Putamen (tissue), 1 donor: ENCODE measurements at regions not wholly inside any gene's neighbourhood (a gene's known extent, or its start where the extent isn't known, plus 50 kb on each side); places are given as distances from the start of the nearest gene placed in this dataset.
A peak's percentile ranks its signal among the peaks of the same experiment; 100 is the strongest.

ENCODE experiments used
- DNase-seq: peaks from one replicate; pipeline ENCODE4 v3.0.0-alpha.2; 2016; ENCODE audit warnings: low spot score

GRCh38 chr15:72965671-72966070 lies 86.6 kb upstream of the NEO1 start:
- DNase-seq = no peak

- no peak for DNase-seq
These were observed 87.7 kb upstream of the NEO1 start for GRCh38 chr15:72964542-72964941.

GRCh38 chr15:72964135-72964534 lies 88.1 kb upstream of the NEO1 start:
- no peak for DNase-seq

- no peak for DNase-seq
These were observed 90.1 kb upstream of the NEO1 start for GRCh38 chr15:72962054-72962702.

- no peak for DNase-seq
These were observed 90.9 kb upstream of the NEO1 start for GRCh38 chr15:72961346-72961745.

- no peak for DNase-seq
These were observed 93.6 kb upstream of the NEO1 start for GRCh38 chr15:72958634-72959033.

GRCh38 chr15:72953306-72953705 lies 99.0 kb upstream of the NEO1 start:
- DNase-seq = no peak

- DNase-seq = no peak
These were observed 100.1 kb upstream of the NEO1 start for GRCh38 chr15:72952151-72952550.

- no peak for DNase-seq
These were observed 103.6 kb upstream of the NEO1 start for GRCh38 chr15:72948662-72949061.

- no peak for DNase-seq
These were observed 104.6 kb upstream of the NEO1 start for GRCh38 chr15:72947709-72948108.

GRCh38 chr15:72944565-72944964 lies 107.7 kb upstream of the NEO1 start:
- no peak for DNase-seq

- no peak for DNase-seq
These were observed 112.0 kb upstream of the NEO1 start for GRCh38 chr15:72940229-72940622.

GRCh38 chr15:72939514-72940228 lies 112.6 kb upstream of the NEO1 start:
- DNase-seq = peak; percentile 1

- DNase-seq = no peak
These were observed 115.3 kb upstream of the NEO1 start for GRCh38 chr15:72936691-72937679.

- DNase-seq = no peak
These were observed 116.0 kb upstream of the NEO1 start for GRCh38 chr15:72936237-72936636.

- no peak for DNase-seq
These were observed 116.7 kb upstream of the NEO1 start for GRCh38 chr15:72935521-72935920.

- no peak for DNase-seq
These were observed 117.3 kb upstream of the NEO1 start for GRCh38 chr15:72934921-72935320.

- no peak for DNase-seq
These were observed 118.3 kb upstream of the NEO1 start for GRCh38 chr15:72933976-72934375.

- DNase-seq = no peak
These were observed 119.8 kb upstream of the NEO1 start for GRCh38 chr15:72932472-72932871.

GRCh38 chr15:72927451-72927850 lies 124.8 kb upstream of the NEO1 start:
- DNase-seq = no peak

GRCh38 chr15:72925661-72926060 lies 126.6 kb upstream of the NEO1 start:
- DNase-seq = no peak

- DNase-seq = no peak
These were observed 129.0 kb upstream of the NEO1 start for GRCh38 chr15:72923289-72923688.

- no peak for DNase-seq
These were observed 131.7 kb upstream of the NEO1 start for GRCh38 chr15:72920551-72920950.
